HG03060 (cell line): ENCODE measurements at regions not wholly inside any gene's neighbourhood (a gene's known extent, or its start where the extent isn't known, plus 50 kb on each side); places are given as distances from the start of the nearest gene placed in this dataset.

Experiments
- ATAC-seq: cut with Tn5 transposase; IDR thresholded peaks from one replicate; pipeline ENCODE4 v1.9.1; 2021; ENCODE audit warnings: low read depth, moderate number of reproducible peaks; ENCODE audit not compliant: unreplicated experiment

DNA sequence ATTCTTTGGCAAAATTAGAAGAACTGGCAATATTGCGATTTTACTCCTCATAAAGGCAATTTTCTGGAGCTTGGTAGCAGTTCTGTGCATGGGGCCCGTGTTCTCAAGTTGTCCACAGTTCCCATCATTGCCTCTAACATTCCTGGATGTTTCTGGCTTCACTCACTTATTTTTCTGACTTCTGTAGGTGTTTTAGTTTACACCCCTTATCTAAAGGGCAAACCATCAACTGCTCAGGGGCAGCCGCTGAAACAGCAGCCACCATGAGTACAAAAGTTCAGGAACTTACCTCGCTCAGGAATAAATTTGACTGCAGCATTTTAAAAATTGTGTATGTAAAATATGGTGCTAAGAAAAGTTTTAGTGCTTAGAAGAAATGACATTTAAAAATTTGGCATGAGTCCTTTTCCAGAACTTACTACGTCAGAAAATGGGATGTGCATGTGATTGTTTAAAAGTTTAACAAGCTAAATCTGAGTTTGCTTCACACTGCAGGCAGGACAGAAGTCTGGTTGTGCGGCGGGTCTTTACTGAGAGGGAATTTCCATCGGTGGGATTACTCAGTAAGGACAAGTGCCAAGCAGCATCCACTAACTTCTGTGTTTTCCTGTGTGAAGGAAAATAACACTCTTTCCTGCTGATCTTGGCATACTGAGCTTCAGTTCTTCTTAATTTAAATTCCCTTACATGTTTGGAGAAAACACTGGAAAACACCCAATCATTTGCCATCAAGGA, 261.7 kb downstream of the MAT2B start:
- ATAC-seq, result no peak

DNA sequence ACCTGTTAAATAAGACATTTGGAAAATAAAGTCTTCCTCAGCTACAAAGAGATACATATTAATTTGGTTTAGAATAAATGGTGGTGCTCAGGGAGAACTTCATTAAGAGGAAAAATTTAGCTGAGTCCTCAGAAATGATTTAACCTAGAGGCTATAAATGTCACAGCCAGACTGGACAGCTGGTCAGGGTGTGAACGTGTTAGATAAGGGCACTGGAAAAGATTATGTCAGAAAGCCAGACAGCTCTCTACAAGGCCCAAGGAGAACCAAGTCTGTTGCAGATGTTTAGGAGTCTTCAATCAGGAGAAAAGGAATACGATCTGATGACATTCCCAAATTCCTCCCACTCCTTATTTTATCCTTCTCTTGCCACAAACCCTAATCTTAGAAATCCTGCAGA, 265.2 kb downstream of the MAT2B start:
- ATAC-seq, result no peak

DNA sequence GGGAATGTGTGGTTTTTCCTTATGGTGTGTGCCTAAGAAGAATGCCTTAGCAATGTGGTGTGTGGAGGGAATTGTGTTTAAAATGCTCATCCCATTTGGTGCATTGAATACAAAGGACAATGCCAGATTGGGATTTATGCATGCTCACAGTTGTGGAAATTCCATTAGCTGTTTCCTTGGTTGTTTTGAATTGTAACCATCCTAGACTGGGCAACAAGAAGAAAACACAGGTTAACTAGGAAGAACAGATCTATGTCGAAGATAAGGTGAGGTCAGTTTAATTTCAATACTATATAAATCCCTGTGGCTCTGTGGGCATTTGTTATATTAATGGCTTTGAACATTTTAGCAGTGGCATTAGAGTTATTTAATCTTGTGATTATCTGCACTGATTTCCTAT, 266.8 kb downstream of the MAT2B start:
- ATAC-seq, result no peak

DNA sequence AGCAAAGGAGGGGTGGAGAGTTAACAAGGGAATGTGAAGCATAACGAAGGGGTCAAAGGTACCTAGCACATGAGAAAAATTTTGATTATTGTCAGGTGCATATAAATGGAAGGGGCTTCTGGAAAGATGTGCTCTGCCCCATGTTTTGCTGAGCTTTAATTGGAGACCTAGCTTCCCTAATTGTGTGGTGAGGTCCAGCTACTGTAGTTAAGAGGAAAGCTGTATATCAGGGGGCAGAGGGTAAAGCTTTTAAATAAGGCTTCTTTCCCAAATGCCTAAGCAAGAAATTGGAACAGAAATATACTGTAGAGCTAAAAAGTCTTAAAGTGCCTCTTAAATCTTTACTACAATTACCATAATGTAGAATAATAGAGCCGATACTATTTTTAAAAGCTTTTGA, 267.2 kb downstream of the MAT2B start:
- no peak for ATAC-seq

DNA sequence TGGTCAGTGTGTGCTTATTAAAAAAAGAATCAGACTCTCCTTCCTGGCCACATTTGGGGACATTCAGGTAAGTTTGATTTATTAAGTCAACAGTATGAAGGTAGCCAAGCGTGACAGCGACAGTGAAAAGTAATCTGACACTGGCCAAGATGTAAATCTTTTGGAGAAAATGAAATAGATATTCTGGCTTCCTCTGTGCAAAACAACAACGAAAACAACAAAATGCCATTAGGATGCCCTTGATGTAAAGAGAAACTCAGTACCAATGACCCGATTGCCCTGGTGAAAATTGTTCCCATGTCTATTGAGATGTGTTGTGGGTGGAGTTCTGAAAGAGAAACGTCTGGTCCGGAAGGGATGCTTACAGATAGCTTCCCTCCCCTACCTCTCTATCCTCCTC, 267.8 kb downstream of the MAT2B start:
- no peak for ATAC-seq

DNA sequence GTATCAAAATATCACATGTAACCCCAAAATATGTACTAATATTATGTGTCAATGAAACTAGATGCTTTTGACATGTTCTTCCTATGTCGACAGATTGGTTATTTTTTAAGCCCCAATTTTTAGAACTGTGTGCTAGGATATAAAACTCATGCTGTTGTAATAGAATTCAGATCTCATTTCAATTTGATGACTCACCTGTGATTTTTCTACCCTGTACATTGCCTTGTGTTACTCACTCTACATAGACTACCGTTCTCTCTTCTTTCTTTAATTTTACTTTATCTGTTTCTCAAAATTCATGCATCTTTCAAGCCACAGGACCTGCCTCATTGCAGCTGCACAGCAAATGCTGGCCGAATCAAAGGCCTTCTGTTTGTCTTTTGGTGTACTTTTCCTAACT, 284.5 kb downstream of the MAT2B start:
- no peak for ATAC-seq

DNA sequence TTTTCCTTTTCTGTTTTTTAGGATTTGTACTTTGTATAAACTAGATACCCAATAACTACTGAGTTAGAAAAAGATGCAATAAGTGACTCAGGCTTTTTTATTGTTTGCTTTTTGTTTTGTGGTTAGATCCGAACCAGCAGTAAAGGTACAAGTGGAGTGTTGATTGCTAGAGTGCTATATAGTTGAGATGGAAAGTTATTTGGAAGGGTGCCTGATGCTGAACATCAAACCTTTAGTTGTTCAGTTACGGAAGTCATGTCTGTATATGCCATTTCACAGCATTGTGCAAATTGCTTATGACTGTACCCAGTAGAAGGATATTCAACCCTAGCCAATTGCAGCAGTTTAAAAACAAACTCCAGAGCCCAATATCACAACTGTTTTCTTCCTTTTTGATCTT, 285.1 kb downstream of the MAT2B start:
- no peak for ATAC-seq

DNA sequence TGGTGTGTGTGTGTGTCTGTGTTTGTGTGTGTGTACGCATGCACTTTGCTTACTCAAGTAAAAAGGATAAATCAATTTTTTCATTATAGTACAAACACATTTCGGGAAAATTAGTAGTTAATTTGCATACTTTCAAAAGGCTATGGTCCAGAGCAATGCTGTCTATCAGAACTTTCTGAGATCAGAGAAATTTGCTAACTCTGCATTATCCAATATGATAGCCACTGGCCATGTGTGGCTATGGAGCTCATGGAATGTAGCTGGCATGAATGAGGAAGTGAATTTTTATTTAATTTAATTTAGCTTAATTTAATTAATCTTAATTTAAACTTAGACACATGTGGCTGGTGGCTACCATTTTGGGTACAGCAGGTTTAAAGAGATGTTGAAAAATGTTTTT, 289.6 kb downstream of the MAT2B start:
- ATAC-seq, result no peak

DNA sequence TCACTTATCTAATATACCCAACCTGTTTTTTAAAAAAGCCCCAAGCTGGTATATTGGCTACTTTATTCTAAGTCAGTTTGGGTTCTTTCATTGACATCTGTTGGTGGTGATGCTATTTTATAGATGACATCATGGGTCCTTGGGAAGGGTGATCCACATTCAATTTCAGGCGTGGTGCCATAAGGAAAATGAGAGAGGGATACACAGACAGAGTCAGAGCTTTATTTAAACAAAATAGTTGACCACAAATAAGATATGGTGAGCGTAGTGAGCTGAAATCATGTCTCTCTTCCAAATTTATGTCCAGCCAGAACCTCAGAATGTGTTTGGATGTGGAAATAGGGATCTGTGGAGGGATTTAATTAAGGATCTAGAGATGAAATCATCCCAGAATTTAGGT, 302.4 kb downstream of the MAT2B start:
- ATAC-seq, result no peak

DNA sequence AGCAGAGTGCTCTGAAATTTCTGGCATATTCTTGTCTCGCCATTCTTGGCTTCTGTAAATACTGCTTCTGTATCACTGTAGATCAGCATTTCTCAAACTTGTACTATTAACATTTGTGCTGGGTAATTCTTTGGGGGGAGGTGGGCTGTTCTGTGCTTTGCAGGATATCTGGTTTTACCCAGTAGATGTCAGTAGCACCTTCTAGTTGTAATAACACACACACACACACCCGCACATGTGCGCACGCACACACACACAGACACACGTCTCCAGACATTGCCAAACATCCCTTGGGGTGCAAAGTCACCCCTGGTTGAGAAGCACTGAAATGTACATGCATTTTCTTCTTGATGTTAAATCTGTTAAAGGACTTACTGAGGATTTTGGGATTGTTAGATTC, 304.1 kb downstream of the MAT2B start:
- ATAC-seq, result no peak

DNA sequence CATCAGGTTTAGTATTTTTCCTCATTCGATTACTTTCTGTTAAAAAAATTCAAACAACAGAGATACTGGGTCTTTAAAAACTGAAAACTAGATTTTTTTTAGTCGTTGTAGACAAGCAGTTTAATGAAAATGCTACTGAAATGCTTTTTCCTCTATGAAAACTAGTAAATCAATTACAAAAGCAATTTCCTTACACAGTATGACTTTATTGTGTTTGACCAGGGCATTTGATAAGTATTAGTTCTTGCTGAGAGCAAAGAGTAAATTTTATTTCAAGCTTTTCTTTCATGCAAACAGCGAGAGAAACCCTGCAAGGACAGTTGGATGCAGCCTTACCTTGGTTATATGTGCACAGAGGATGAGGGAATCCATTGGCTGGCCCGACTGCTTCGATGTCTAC, 308.5 kb downstream of the MAT2B start:
- no peak for ATAC-seq

DNA sequence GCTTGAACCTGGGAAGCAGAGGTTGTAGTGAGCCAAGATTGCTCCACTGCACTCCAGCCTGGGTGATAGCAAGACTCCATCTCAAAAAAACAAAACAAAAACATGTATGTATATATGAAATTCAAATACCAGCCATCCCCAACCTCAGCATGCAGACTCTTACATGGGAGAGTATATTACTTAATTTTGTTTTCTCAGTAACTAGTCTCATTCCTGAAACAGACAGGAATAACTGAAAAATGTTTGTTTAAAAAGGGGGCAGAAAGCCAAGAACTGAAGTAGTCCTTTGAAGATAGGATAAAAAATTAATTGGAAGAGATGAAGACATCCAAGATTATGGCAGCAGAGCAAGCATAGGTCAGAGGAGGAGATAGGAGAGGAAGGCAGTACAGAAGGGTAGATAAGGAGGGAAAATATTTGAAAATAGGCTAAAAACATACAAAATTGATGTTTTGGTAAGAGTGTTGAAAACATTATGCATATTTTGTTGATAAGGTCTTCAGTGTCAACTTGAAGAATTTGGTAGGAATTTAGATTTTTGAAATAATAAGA, 309.9 kb downstream of the MAT2B start:
- ATAC-seq, result no peak

DNA sequence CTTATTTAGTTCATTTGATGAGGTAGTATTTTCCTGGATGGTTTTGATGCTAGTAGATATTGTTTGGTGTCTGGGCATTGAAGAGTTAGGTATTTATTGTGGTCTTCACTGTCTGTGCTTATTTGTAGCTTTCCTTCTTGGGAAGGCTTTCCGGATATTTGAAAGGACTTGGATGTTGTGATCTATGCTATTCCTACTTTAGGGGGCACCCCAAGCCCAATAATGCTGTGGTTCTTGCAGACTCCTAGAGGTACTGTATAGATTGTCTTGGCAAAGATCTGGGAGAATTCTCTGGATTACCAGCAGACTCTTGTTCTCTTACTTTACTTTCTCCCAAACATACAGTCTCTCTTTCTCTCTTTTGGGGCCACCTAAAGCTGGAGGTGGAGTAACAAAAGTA, 315.7 kb downstream of the MAT2B start:
- ATAC-seq, result no peak

DNA sequence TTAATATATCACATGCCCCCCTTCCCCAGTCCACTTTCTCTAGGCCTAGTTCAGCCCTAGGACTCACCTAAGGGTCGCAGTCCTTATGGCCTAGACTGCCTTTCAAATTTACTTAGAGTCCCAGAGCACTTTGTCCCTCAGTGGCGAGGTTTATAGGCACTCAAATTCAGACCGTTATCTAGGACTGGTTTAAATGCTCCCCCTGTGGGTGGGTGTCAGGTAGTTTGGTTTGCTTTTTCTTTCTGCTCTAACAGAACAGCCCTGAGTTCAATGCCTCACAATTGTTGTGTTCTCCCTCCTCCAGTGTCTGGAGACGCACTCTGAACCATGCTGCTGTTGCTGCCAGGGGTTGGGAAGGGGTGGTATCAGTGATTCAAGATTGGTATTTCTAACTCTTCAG, 317.1 kb downstream of the MAT2B start:
- ATAC-seq, result no peak

DNA sequence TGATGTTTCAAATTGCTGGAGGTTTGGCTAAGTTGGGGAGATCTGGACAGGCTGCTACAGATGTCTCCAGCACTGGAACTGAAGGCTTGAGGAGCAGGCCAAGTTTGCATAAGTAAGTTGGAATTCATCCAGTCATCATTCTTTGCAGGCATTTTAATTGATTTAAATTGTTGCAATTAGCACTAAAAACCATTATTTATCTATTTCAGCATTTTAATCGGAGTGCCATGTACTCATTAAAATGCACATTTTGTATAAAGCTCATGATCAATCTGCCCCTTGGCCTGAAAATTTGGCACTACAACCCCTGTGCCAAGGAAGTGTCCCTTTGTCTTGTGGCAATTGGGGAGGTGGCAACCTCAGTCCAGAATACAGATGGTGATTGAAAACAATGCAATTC, 320.2 kb downstream of the MAT2B start:
- no peak for ATAC-seq

DNA sequence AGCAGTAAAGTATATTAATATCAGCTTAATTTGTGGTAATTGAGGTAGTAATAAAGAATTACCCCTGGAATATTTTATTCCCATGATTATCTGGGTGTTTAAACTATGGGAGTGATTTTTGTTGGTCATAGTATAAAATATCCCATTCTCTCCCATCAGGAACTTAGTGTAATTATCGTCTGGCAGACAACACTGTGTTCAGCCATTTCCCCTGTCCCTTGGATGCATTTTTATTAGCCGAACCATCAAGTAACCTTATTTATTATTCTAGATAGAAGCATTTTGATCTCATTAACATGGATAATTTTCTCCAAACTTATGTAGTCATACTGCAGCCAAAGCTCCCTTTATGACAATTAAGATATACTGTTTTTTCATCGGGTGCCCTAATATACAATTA, 320.8 kb downstream of the MAT2B start:
- no peak for ATAC-seq

DNA sequence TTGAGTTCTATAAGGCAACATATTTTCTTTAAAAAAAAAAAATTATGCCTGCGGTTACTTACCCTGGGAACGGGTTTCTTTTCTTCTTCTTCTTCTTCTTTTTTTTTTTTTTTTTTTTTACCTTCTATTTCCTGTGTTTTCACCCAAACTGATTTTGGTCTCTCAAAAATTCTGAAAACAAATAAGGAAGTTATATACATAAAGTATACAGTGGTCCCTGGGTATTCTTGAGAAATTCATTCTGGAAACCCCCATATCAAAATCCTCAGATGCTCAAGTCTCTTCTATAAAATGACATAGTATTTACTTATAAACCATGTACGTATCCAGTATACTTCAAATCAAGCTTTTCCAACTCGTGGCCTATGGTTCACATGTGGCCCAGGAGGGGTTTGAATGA, 326.7 kb downstream of the MAT2B start:
- no peak for ATAC-seq

DNA sequence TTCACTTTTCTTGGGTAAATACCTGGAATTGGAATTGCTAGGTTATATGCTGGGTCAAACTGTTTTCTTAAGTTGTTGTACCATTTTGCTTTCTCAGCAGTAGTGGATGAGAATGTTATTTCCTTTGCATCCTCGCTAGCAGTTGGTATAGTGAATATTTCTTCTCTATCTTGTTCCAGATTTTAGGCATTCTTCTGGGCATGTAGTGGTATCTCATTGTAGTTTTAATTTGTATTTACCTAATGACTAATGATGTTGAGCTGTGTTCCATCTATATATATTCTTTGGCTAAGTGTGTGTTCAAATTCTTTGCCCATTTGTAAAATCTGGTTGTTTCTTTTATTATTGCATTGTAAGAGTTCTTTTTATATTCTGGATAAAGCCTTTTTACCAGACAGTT, 333.3 kb downstream of the MAT2B start:
- ATAC-seq, result no peak

DNA sequence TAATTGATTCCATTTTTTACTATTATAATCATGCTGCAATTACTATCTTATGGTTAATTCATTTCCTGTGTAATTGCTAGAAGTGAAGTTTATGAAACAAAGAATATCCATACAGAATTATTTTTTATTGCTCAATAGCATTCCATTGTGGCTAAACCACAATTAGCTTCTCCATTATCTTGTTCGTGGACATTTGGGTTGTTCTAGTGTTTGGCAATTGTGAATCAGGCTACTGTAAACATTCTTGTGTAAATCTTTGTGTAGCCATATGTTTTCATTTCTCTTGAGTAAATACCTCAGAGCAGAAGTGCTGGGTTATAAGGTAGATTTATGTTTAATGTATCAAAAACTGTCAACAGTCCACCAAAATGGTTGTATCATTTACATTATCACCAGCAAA, 341.1 kb downstream of the MAT2B start:
- no peak for ATAC-seq

DNA sequence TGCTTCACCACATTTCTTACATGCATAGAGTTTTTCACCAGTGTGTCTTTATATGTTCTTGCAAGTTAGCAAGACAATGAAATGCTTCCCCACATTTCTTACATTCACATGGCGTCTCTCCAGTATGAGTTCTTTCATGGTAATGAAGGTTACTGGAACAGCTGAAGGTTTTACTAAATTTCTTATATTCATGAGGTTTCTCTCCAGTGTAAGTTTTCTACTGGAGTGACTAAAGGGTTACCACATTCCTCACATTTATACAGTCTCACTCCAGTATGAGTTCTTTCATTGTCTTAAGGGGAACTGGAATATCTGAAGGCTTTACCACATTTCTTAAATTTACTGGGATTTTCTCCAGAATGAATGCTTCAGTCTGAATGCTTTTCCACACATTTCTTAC, 350.3 kb downstream of the MAT2B start:
- no peak for ATAC-seq

DNA sequence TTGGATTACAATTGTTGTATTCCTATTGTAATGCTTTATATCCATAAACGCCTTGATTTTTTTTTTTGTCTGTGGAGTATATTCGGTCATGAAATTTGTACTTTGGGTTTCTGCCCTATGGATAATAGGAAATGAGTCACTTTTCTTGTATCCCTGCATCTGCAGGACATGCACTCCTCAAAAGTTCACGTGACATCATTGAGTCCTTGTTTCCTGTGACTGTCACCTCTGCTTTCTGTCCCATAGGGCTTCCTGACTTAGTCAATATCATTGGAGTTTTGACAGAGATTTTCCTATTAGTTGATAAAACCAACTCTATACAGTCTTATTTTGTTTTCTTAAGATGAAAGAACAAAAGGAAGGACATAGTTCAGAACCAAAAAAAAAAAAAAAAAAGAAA, 356.3 kb downstream of the MAT2B start:
- ATAC-seq, result no peak

DNA sequence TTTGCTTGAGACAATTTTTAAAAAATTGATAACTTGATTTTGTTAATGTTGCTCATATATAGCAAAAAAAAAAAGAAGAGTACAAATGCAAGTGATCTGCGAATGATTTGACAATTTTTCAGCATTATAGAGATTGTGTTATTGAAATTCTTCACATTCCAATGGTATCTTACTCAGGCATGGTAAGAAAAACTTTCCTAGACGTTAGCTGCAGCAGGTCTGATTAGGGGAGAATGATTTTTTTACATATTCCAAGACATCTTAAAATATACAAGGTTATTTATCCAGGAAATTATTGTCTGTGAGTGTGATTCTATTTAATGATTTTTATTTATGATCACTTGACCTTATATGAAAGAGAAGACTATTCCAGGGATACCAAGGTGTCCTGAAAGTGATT, 361.9 kb downstream of the MAT2B start:
- ATAC-seq, result no peak

DNA sequence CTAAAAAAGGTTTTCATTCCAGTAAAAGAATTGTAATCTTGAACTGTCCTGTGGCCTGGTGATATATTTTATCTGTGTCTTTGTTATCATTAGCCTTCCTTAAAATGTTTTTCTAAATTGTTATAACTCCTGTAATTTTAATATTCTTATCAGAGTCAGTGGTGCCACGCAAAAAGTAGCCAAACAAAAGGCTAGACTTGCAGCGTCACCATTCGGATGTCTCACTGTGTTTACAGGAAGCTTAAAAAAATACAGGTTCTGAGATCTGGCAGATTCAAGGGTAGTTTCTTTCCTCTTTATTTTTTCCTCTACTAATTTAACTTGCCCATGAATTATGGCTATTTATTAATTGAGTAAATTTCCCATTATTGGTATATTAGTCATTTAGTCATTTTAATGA, 362.3 kb downstream of the MAT2B start:
- no peak for ATAC-seq
